ENCODE measurements at regions not wholly inside any gene's neighbourhood (a gene's known extent, or its start where the extent isn't known, plus 50 kb on each side); places are given as distances from the start of the nearest gene placed in this dataset.

DNA sequence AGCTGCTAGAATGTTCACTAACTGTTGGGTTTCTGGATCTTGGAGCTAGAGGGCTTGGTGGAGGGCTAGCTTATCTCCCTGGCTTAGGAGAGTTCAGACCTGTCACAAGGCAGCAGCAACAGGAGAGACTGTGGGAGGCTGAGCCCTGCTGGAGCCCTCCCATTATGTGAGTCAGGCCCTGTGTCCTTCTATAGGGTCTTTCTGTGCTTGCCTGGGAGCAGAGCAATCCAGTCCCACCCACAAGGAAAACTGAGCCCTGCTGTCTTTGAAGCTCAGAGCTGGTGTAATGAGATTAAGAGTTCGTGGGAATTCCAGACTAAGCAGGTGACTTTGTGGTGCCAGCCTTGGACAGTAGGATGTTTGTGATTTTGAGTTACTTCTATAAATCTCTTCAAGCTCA is 249.0 kb downstream of the TTC32 start:
- Histone ChIP-seq H3K4me3 (ENCODE audit: low read length) (no peak overlapping the region), H3K27ac (ENCODE audit: low read depth, low read length) (no peak overlapping the region), H3K9me2 (replicated peaks; ENCODE audit: control insufficient read depth, low read length) (no peaks in the 10 kb centered on the region)

DNA sequence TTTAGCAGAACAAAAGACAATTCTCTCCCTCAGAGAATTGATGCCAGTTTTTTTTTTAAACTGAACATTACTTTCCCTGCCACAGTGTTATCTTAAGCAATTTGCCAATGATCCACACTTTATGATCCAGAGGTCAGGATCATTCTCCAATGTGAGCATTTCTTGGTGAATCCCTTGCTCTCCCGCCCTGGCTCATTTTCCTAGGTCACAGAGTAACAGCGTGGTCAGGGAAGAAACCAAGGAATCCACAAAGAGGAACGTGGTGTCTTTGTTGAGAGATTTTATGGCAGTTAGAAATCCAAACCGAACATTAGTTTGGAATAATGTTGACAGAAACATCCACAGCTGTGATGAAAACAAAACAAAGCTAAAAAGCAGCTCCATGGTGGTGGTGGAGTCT is 250.3 kb downstream of the TTC32 start:
- Histone ChIP-seq H3F3A (ENCODE audit: control insufficient read depth, insufficient read depth) (no peaks in the 10 kb centered on the region), H3K4me3 (ENCODE audit: low read length) (no peak overlapping the region), H3K27ac (ENCODE audit: low read depth, low read length) (no peak overlapping the region), H3K79me2 (ENCODE audit: control insufficient read depth, low read length) (no peaks in the 10 kb centered on the region), H3K4me1 (ENCODE audit: control insufficient read depth, low read length) (no peaks in the 10 kb centered on the region), H3K4me2 (ENCODE audit: low read length) (no peak overlapping the region), H3K9me3 (ENCODE audit: control insufficient read depth, insufficient read depth, low read length) (no peaks in the 10 kb centered on the region), H3K36me3 (ENCODE audit: control insufficient read depth, low read length) (no peaks in the 10 kb centered on the region), H3K9me2 (replicated peaks; ENCODE audit: control insufficient read depth, low read length) (no peaks in the 10 kb centered on the region), H4K20me1 (ENCODE audit: control insufficient read depth, insufficient read depth, low read depth, low read length) (no peaks in the 10 kb centered on the region), H3K27me3 (ENCODE audit: control insufficient read depth, low read length) (no peaks in the 10 kb centered on the region)
- TF ChIP-seq, protein P1, sequence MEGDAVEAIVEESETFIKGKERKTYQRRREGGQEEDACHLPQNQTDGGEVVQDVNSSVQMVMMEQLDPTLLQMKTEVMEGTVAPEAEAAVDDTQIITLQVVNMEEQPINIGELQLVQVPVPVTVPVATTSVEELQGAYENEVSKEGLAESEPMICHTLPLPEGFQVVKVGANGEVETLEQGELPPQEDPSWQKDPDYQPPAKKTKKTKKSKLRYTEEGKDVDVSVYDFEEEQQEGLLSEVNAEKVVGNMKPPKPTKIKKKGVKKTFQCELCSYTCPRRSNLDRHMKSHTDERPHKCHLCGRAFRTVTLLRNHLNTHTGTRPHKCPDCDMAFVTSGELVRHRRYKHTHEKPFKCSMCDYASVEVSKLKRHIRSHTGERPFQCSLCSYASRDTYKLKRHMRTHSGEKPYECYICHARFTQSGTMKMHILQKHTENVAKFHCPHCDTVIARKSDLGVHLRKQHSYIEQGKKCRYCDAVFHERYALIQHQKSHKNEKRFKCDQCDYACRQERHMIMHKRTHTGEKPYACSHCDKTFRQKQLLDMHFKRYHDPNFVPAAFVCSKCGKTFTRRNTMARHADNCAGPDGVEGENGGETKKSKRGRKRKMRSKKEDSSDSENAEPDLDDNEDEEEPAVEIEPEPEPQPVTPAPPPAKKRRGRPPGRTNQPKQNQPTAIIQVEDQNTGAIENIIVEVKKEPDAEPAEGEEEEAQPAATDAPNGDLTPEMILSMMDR (IDR thresholded peaks at IDR 0.05; ENCODE audit: low read depth, low read length, poor library complexity, severe bottlenecking), result no peak
- no peak for TF ChIP-seq EZH2phosphoT487 (IDR thresholded peaks at IDR 0.05; ENCODE audit: borderline replicate concordance, low read length)

More for the DNA sequence above, 249.0 kb downstream of the TTC32 start:
- H4K20me1 ChIP-seq (ENCODE audit: control insufficient read depth, insufficient read depth, low read depth, low read length), result no peaks in the 10 kb centered on the region
- H3K27me3 ChIP-seq (ENCODE audit: control insufficient read depth, low read length), result no peaks in the 10 kb centered on the region
- no peaks in the 10 kb centered on the region for H3K79me2 ChIP-seq (ENCODE audit: control insufficient read depth, low read length)
- no peaks in the 10 kb centered on the region for H3F3A ChIP-seq (ENCODE audit: control insufficient read depth, insufficient read depth)
- no peaks in the 10 kb centered on the region for H3K4me1 ChIP-seq (ENCODE audit: control insufficient read depth, low read length)
- no peaks in the 10 kb centered on the region for H3K36me3 ChIP-seq (ENCODE audit: control insufficient read depth, low read length)
- TF ChIP-seq, protein P1 (IDR thresholded peaks at IDR 0.05; ENCODE audit: low read depth, low read length, poor library complexity, severe bottlenecking), result no peak
- TF ChIP-seq EZH2phosphoT487 (IDR thresholded peaks at IDR 0.05; ENCODE audit: borderline replicate concordance, low read length), result no peak
- no peaks in the 10 kb centered on the region for H3K9me3 ChIP-seq (ENCODE audit: control insufficient read depth, insufficient read depth, low read length)
- no peak overlapping the region for H3K4me2 ChIP-seq (ENCODE audit: low read length)

- Histone ChIP-seq H3K9me2 (replicated peaks; ENCODE audit: control insufficient read depth, low read length) (no peaks in the 10 kb centered on the region), H3K4me3 (ENCODE audit: low read length) (no peak overlapping the region), H3F3A (ENCODE audit: control insufficient read depth, insufficient read depth) (no peaks in the 10 kb centered on the region), H3K27ac (ENCODE audit: low read depth, low read length) (no peak overlapping the region), H3K79me2 (ENCODE audit: control insufficient read depth, low read length) (no peaks in the 10 kb centered on the region), H3K9me3 (ENCODE audit: control insufficient read depth, insufficient read depth, low read length) (no peaks in the 10 kb centered on the region), H3K27me3 (ENCODE audit: control insufficient read depth, low read length) (no peaks in the 10 kb centered on the region), H3K4me2 (ENCODE audit: low read length) (no peak overlapping the region), H4K20me1 (ENCODE audit: control insufficient read depth, insufficient read depth, low read depth, low read length) (no peaks in the 10 kb centered on the region), H3K4me1 (ENCODE audit: control insufficient read depth, low read length) (no peaks in the 10 kb centered on the region), H3K36me3 (ENCODE audit: control insufficient read depth, low read length) (no peaks in the 10 kb centered on the region)
- TF ChIP-seq EZH2phosphoT487 (IDR thresholded peaks at IDR 0.05; ENCODE audit: borderline replicate concordance, low read length), result no peak
- TF ChIP-seq, protein P1 (IDR thresholded peaks at IDR 0.05; ENCODE audit: low read depth, low read length, poor library complexity, severe bottlenecking), result no peak
Observed at GRCh38 chr2:19649785-19650380, 251.9 kb downstream of the TTC32 start.

Data from DOHH2 (cell line).